ENCODE measurements at regions not wholly inside any gene's neighbourhood (a gene's known extent, or its start where the extent isn't known, plus 50 kb on each side); places are given as distances from the start of the nearest gene placed in this dataset.
A peak's percentile ranks its signal among the peaks of the same experiment; 100 is the strongest.

- peaks cover 0 to 6% (median 3%) of the 10 kb centered on the region in 6 donors for H3K4me1 ChIP-seq
- TF ChIP-seq POLR2A (IDR thresholded peaks at IDR 0.05) (no peak), POLR2AphosphoS5 (IDR thresholded peaks at IDR 0.05) (no peak), CTCF (IDR thresholded peaks at IDR 0.05 in 8 of 11, conservative IDR thresholded peaks at IDR 0.05 in 3 of 11) (no peak)
- H3K27me3 ChIP-seq (replicated peaks in 1 of 7), result peaks cover 0 to 34% (median 0%) of the 10 kb centered on the region in 7 donors
- no peak overlapping the region for H3K4me3 ChIP-seq
- intact Hi-C loops (cut with DNase I; ENCODE audit: low total_unique reads), result no loop called here
- H3K27ac ChIP-seq, result no peak overlapping the region
- no peaks in the 10 kb centered on the region for H3K36me3 ChIP-seq
- H3K9me3 ChIP-seq, result peaks cover 0 to 35% (median 19%) of the 10 kb centered on the region in 8 donors
- WGBS, 5 donors, result 63 to 83% (median 71%) methylated on average over 6 of the region's 6 CpGs
- DNase-seq, result no peak
Measured at GRCh38 chr1:29716306-29716705, 480.0 kb downstream of the PTPRU start.

- H3K4me1 ChIP-seq, result peaks cover 0 to 17% (median 12%) of the 10 kb centered on the region in 6 donors
- H3K4me3 ChIP-seq, result no peak overlapping the region
- H3K36me3 ChIP-seq, result no peaks in the 10 kb centered on the region
- peaks cover 0 to 18% (median 0%) of the 10 kb centered on the region in 7 donors for H3K27me3 ChIP-seq (replicated peaks in 1 of 7)
- no peak for DNase-seq
- WGBS, 5 donors, result 53 to 76% (median 67%) methylated on average over 1 of the region's 1 CpG
- intact Hi-C loops (cut with DNase I; ENCODE audit: low total_unique reads), result no loop called here
- TF ChIP-seq POLR2A (IDR thresholded peaks at IDR 0.05), result no peak
- TF ChIP-seq CTCF (IDR thresholded peaks at IDR 0.05 in 8 of 11, conservative IDR thresholded peaks at IDR 0.05 in 3 of 11), result peak in 2 of 11 experiments; percentile 18 to 20
- no peak overlapping the region for H3K27ac ChIP-seq
- peaks cover 0 to 27% (median 17%) of the 10 kb centered on the region in 8 donors for H3K9me3 ChIP-seq
Measured at GRCh38 chr1:29713857-29714256, 477.5 kb downstream of the PTPRU start.

- TF ChIP-seq POLR2A (IDR thresholded peaks at IDR 0.05) (no peak), POLR2AphosphoS5 (IDR thresholded peaks at IDR 0.05) (no peak), CTCF (IDR thresholded peaks at IDR 0.05 in 8 of 11, conservative IDR thresholded peaks at IDR 0.05 in 3 of 11) (no peak)
- H3K9me3 ChIP-seq, result peaks cover 0 to 18% (median 11%) of the 10 kb centered on the region in 8 donors
- no peak overlapping the region for H3K4me3 ChIP-seq
- DNase-seq, result no peak
- H3K27ac ChIP-seq, result peak overlapping the region in 3 of 8 donors; percentile 16 to 56 (median 31)
- H3K27me3 ChIP-seq (replicated peaks in 1 of 7), result peaks cover 0 to 22% (median 0%) of the 10 kb centered on the region in 7 donors
- H3K4me1 ChIP-seq, result peaks cover 0 to 26% (median 16%) of the 10 kb centered on the region in 6 donors
- H3K36me3 ChIP-seq, result no peaks in the 10 kb centered on the region
- 72 to 91% (median 81%) methylated on average over 7 of the region's 7 CpGs for WGBS, 5 donors
- intact Hi-C loops (cut with DNase I; ENCODE audit: low total_unique reads), result no loop called here
Measured at GRCh38 chr1:29712801-29713200, 476.5 kb downstream of the PTPRU start.

GRCh38 chr1:29712284-29712651, 475.9 kb downstream of the PTPRU start:
- no peak for DNase-seq

More at GRCh38 chr1:29712284-29712651, 475.9 kb downstream of the PTPRU start:
- H3K36me3 ChIP-seq, result no peaks in the 10 kb centered on the region
- H3K4me3 ChIP-seq, result no peak overlapping the region
- 14 to 29% (median 22%) methylated on average over 4 of the region's 4 CpGs for WGBS, 5 donors
- intact Hi-C loops (cut with DNase I; ENCODE audit: low total_unique reads), result no loop called here
- H3K4me1 ChIP-seq, result peaks cover 0 to 26% (median 16%) of the 10 kb centered on the region in 6 donors
- TF ChIP-seq POLR2AphosphoS5 (IDR thresholded peaks at IDR 0.05) (no peak), POLR2A (IDR thresholded peaks at IDR 0.05) (no peak), CTCF (IDR thresholded peaks at IDR 0.05 in 8 of 11, conservative IDR thresholded peaks at IDR 0.05 in 3 of 11) (no peak)
- peak overlapping the region in 3 of 8 donors; percentile 42 to 63 (median 56) for H3K27ac ChIP-seq
- peaks cover 0 to 12% (median 6%) of the 10 kb centered on the region in 8 donors for H3K9me3 ChIP-seq
- peaks cover 0 to 22% (median 0%) of the 10 kb centered on the region in 7 donors for H3K27me3 ChIP-seq (replicated peaks in 1 of 7)

Data from spleen (tissue), 11 donors.